ENCODE measurements at regions not wholly inside any gene's neighbourhood (a gene's known extent, or its start where the extent isn't known, plus 50 kb on each side); places are given as distances from the start of the nearest gene placed in this dataset.

GRCh38 chr3:36648241-36649034 lies 115.9 kb downstream of the DCLK3 start:
- no peak for TF ChIP-seq CTCF (IDR thresholded peaks at IDR 0.05)
- no peak for TF ChIP-seq POLR2A (IDR thresholded peaks at IDR 0.05)
